Ishikawa (cell line): ENCODE measurements at regions not wholly inside any gene's neighbourhood (a gene's known extent, or its start where the extent isn't known, plus 50 kb on each side); places are given as distances from the start of the nearest gene placed in this dataset.

ENCODE experiments used
- CEBPB ChIP-seq: IDR thresholded peaks from 2 replicates; pipeline ENCODE4 v1.6.1; 2012
- CREB1 ChIP-seq: IDR thresholded peaks from 2 replicates; pipeline ENCODE4 v1.6.1; 2012; ENCODE audit warnings: low read depth
- EGR1 ChIP-seq: IDR thresholded peaks from 2 replicates; pipeline ENCODE4 v1.6.1; 2012
- EP300 ChIP-seq: IDR thresholded peaks from 2 replicates; pipeline ENCODE4 v1.6.1; 2012; ENCODE audit warnings: borderline replicate concordance
- FOXM1 ChIP-seq: IDR thresholded peaks from 2 replicates; pipeline ENCODE4 v1.6.1; 2012; ENCODE audit warnings: low read depth, borderline replicate concordance
- MAX ChIP-seq: IDR thresholded peaks from 2 replicates; pipeline ENCODE4 v1.6.1; 2012
- NFIC ChIP-seq: IDR thresholded peaks from 2 replicates; pipeline ENCODE4 v1.6.1; 2012
- RAD21 ChIP-seq: IDR thresholded peaks from 2 replicates; pipeline ENCODE4 v1.6.1; 2012; ENCODE audit warnings: low read depth
- REST ChIP-seq: IDR thresholded peaks from 2 replicates; pipeline ENCODE4 v1.6.1; 2012; ENCODE audit warnings: low read depth, mild to moderate bottlenecking
- TAF1 ChIP-seq: IDR thresholded peaks from 2 replicates; pipeline ENCODE4 v1.6.1; 2012; ENCODE audit warnings: low read depth, mild to moderate bottlenecking
- TCF12 ChIP-seq: IDR thresholded peaks from 2 replicates; pipeline ENCODE4 v1.6.1; 2012; ENCODE audit warnings: low read depth
- TEAD4 ChIP-seq: IDR thresholded peaks from 2 replicates; pipeline ENCODE4 v1.6.1; 2012
- USF1 ChIP-seq: IDR thresholded peaks from 2 replicates; pipeline ENCODE4 v1.6.1; 2012
- YY1 ChIP-seq: IDR thresholded peaks from 2 replicates; pipeline ENCODE4 v1.6.1; 2012; ENCODE audit warnings: low read depth
- ZBTB7A ChIP-seq: IDR thresholded peaks from 2 replicates; pipeline ENCODE4 v1.6.1; 2012; ENCODE audit warnings: low read depth

GRCh38 chr6:50277774-50278173 is 228.0 kb upstream of the DEFB112 start:
- TF ChIP-seq TCF12 (no peak), EGR1 (no peak), FOXM1 (no peak)

GRCh38 chr6:50278663-50279062 is 228.9 kb upstream of the DEFB112 start:
- TF ChIP-seq REST (no peak), TAF1 (no peak), YY1 (no peak), EP300 (no peak), USF1 (no peak)

GRCh38 chr6:50285735-50286134 is 236.0 kb upstream of the DEFB112 start:
- no peak for TF ChIP-seq CREB1
- TF ChIP-seq REST: no peak
- no peak for TF ChIP-seq YY1
- TF ChIP-seq EP300: no peak
- TF ChIP-seq TAF1: no peak
- TF ChIP-seq NFIC: no peak
- no peak for TF ChIP-seq RAD21
- TF ChIP-seq USF1: no peak
- no peak for TF ChIP-seq TEAD4
- no peak for TF ChIP-seq FOXM1
- TF ChIP-seq MAX: no peak

- TF ChIP-seq NFIC: no peak
- no peak for TF ChIP-seq EP300
- TF ChIP-seq CREB1: no peak
- TF ChIP-seq CEBPB: no peak
- TF ChIP-seq TCF12: no peak
- no peak for TF ChIP-seq MAX
- TF ChIP-seq EGR1: no peak
- no peak for TF ChIP-seq YY1
- TF ChIP-seq USF1: no peak
- TF ChIP-seq TAF1: no peak
- TF ChIP-seq ZBTB7A: no peak
- no peak for TF ChIP-seq RAD21
- no peak for TF ChIP-seq REST
- TF ChIP-seq TEAD4: no peak
- TF ChIP-seq FOXM1: no peak
These were observed 238.5 kb upstream of the DEFB112 start for GRCh38 chr6:50288241-50288640.

GRCh38 chr6:50288881-50289280 is 239.2 kb upstream of the DEFB112 start:
- TF ChIP-seq TEAD4 (no peak), FOXM1 (no peak), MAX (no peak), REST (no peak)
